Testis (tissue), 2 donors: ENCODE measurements at regions not wholly inside any gene's neighbourhood (a gene's known extent, or its start where the extent isn't known, plus 50 kb on each side); places are given as distances from the start of the nearest gene placed in this dataset.

Source experiments
- DNase-seq: peaks from one replicate; pipeline ENCODE4 v3.0.0-alpha.2; 2019
- H3K27ac ChIP-seq, 2 donors: fragments of 200-600 bp; sonication (generic); one replicate each; pipeline ENCODE4 v1.5.1; 2019
- H3K27me3 ChIP-seq: fragments of 200-600 bp; sonication (generic); one replicate; pipeline ENCODE4 v1.5.1; 2019
- H3K36me3 ChIP-seq: fragments of 200-600 bp; sonication (generic); one replicate; pipeline ENCODE4 v1.5.1; 2017; ENCODE audit warnings: low read depth; ENCODE audit errors: missing control alignments
- H3K4me1 ChIP-seq: fragments of 200-600 bp; sonication (generic); one replicate; pipeline ENCODE4 v1.5.1; 2019
- H3K4me3 ChIP-seq, 2 donors: fragments of 200-600 bp; sonication (generic); one replicate each; pipeline ENCODE4 v1.5.1; 2017 to 2019
- H3K9me3 ChIP-seq: fragments of 200-600 bp; sonication (generic); one replicate; pipeline ENCODE4 v1.5.1; 2017
- POLR2A ChIP-seq: fragments of 450-650 bp; IDR thresholded peaks from one replicate; pipeline ENCODE4 v1.6.1; 2017; ENCODE audit warnings: antibody characterized with exemption, mild to moderate bottlenecking, moderate library complexity
- WGBS, 2 donors: methylation state at CpG; one replicate each; pipeline ENCODE4 v1.1.5; 2018; 5-methylcytosine and 5-hydroxymethylcytosine counted together
- intact Hi-C: fragments of 100-400 bp; cut with DNase I; formaldehyde crosslinking; loops from one replicate; pipeline ENCODE4 v1.15.1; 2023; ENCODE audit warnings: low total_unique reads
- TF ChIP-seq, protein P1 (sequence below), 3 experiments: fragments of 450-650 bp in 2 of 3; fragments of 200-600 bp in 1 of 3; sonication (generic) in 1 of 3; IDR thresholded peaks; one replicate each; pipeline ENCODE4 v1.5.1; 2016 to 2019; ENCODE audit warnings: antibody characterized with exemption in 3 of 3, mild to moderate bottlenecking in 2 of 3, moderate library complexity in 1 of 3

DNA sequence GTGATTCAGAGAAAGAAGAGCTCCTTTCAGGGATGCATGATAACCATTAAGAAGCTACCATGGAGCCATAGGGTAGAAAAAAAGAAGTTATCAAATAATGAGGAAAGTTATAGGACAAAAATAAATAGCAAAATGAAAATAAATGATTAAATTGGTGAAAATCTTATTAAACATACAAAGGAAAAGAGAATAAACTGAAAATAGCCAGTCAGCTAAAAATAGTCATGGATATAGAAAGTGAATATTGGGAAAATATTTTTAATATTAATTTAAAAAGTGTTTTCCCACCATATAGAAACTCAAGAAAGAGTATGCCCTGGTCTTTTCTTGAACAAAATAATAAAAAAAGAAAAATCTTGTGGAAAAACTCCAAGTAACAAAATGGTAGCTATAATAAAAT, 209.2 kb upstream of the CDH19 start:
- no peaks in the 10 kb centered on the region for H3K4me1 ChIP-seq
- intact Hi-C loops, result no loop called here
- DNase-seq, result no peak
- no peaks in the 10 kb centered on the region for H3K27me3 ChIP-seq
- H3K4me3 ChIP-seq, result no peak overlapping the region
- no peaks in the 10 kb centered on the region for H3K9me3 ChIP-seq
- no peak overlapping the region for H3K27ac ChIP-seq
- no peaks in the 10 kb centered on the region for H3K36me3 ChIP-seq
- no peak for TF ChIP-seq POLR2A
- TF ChIP-seq, protein P1, sequence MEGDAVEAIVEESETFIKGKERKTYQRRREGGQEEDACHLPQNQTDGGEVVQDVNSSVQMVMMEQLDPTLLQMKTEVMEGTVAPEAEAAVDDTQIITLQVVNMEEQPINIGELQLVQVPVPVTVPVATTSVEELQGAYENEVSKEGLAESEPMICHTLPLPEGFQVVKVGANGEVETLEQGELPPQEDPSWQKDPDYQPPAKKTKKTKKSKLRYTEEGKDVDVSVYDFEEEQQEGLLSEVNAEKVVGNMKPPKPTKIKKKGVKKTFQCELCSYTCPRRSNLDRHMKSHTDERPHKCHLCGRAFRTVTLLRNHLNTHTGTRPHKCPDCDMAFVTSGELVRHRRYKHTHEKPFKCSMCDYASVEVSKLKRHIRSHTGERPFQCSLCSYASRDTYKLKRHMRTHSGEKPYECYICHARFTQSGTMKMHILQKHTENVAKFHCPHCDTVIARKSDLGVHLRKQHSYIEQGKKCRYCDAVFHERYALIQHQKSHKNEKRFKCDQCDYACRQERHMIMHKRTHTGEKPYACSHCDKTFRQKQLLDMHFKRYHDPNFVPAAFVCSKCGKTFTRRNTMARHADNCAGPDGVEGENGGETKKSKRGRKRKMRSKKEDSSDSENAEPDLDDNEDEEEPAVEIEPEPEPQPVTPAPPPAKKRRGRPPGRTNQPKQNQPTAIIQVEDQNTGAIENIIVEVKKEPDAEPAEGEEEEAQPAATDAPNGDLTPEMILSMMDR (IDR thresholded peaks at IDR 0.05), result no peak

DNA sequence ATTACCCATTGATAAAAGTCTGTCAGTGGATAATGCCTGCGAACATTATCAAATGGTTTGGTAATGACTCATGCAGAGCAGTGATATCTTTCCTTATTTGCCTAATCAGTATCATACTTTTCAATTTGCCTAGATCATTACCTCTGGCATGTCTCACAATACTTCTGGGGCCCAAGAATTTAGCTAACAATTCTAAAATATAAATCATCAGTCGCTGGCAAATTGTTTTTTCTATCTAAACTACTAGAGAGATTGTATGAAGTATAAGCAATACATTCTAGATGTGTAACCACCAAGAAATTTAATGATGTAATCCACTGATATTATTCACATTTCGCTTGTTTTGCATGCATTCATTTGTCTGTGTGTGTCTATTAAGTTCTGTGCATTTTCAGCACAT, 191.2 kb upstream of the CDH19 start:
- Histone ChIP-seq H3K36me3 (no peaks in the 10 kb centered on the region), H3K27me3 (no peaks in the 10 kb centered on the region), H3K4me3 (no peak overlapping the region), H3K4me1 (no peaks in the 10 kb centered on the region), H3K27ac (no peak overlapping the region), H3K9me3 (no peaks in the 10 kb centered on the region)
- 60 to 71% methylated on average over 3 of the region's 3 CpGs for WGBS, 2 donors
- TF ChIP-seq, protein P1 (IDR thresholded peaks at IDR 0.05), result no peak
- no peak for TF ChIP-seq POLR2A
- intact Hi-C loops, result no loop called here
- DNase-seq, result no peak

DNA sequence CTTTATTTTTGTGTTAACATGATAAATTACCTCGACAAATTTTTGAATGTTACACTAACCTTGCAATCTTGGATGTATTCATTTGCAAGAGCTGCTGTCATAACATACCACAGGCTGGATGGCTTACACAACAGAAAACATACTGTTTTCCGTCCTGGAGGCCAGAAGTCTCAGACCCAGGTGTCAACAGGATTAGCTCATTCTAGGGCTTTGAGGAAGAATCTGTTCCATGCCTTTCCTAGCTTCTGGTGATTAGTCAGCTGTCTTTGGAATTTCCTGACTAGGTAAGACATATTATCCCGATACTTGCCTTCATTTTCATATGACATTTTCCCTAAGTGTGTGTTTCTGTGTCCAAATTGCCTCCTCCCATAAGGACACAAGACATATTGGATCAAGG, 188.6 kb upstream of the CDH19 start:
- no peaks in the 10 kb centered on the region for H3K4me1 ChIP-seq
- H3K36me3 ChIP-seq, result no peaks in the 10 kb centered on the region
- 85 to 87% methylated on average over 3 of the region's 3 CpGs for WGBS, 2 donors
- DNase-seq, result no peak
- no peak overlapping the region for H3K4me3 ChIP-seq
- TF ChIP-seq, protein P1 (IDR thresholded peaks at IDR 0.05), result no peak
- TF ChIP-seq POLR2A, result no peak
- H3K27me3 ChIP-seq, result no peaks in the 10 kb centered on the region
- no peaks in the 10 kb centered on the region for H3K9me3 ChIP-seq
- intact Hi-C loops, result no loop called here
- no peak overlapping the region for H3K27ac ChIP-seq

DNA sequence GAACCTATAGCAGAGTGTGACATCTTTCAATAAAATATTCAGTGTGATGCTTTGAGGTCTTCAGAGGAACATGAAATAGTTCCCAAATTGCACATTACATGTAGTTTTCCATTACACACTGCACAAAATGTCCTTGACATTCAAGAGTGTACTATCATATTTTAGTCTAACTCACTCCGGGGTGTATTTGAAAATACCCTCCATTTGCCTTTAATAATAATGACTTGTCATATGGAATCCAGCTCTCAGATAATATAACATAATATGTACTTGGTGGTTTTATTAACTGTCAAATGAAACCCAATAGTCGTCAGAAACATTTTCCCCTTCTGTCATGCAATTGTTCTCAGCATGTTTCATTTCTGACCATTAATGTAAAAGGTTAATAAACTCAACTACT, 176.7 kb upstream of the CDH19 start:
- Histone ChIP-seq H3K36me3 (no peaks in the 10 kb centered on the region), H3K27me3 (no peaks in the 10 kb centered on the region), H3K4me3 (no peak overlapping the region), H3K4me1 (no peaks in the 10 kb centered on the region), H3K27ac (no peak overlapping the region), H3K9me3 (no peaks in the 10 kb centered on the region)
- DNase-seq, result no peak
- TF ChIP-seq, protein P1 (IDR thresholded peaks at IDR 0.05), result no peak
- TF ChIP-seq POLR2A, result no peak
- intact Hi-C loops, result no loop called here
- 63 to 64% methylated on average over 2 of the region's 2 CpGs for WGBS, 2 donors

DNA sequence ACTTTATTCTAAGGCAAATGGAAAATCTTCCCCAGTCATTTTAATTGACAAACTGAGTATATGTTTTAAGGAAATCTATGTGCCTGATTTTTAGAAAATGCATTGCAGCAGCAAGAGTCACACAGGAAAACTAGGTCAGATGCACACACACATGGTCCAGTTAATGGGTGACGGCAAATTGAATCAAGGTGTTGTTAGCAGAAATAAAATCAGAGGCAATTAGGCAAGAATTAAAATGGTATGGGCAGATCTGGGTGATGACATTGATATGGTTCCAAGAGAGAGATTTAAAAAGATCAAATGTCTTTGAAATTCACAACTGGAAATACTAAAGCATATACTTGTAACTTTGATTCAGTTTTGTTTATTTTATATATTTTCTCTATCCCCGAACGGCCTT, 174.2 kb upstream of the CDH19 start:
- Histone ChIP-seq H3K4me3 (no peak overlapping the region), H3K4me1 (no peaks in the 10 kb centered on the region), H3K9me3 (no peaks in the 10 kb centered on the region), H3K27me3 (no peaks in the 10 kb centered on the region), H3K27ac (no peak overlapping the region), H3K36me3 (no peaks in the 10 kb centered on the region)
- 90 to 92% methylated on average over 3 of the region's 3 CpGs for WGBS, 2 donors
- TF ChIP-seq, protein P1 (IDR thresholded peaks at IDR 0.05), result no peak
- TF ChIP-seq POLR2A, result no peak
- no peak for DNase-seq
- intact Hi-C loops, result no loop called here
